Neural progenitor cell (in vitro differentiated cells): ENCODE measurements at regions not wholly inside any gene's neighbourhood (a gene's known extent, or its start where the extent isn't known, plus 50 kb on each side); places are given as distances from the start of the nearest gene placed in this dataset.

Experiments
- EZH2phosphoT487 ChIP-seq: fragments of 200-600 bp; sonication (generic); IDR thresholded peaks from 2 replicates; pipeline ENCODE4 v1.6.1; 2017; ENCODE audit warnings: antibody characterized with exemption
- TF ChIP-seq, protein P1 (sequence below): fragments of 200-600 bp; sonication (generic); IDR thresholded peaks from 2 replicates; pipeline ENCODE4 v1.5.1; 2017; ENCODE audit warnings: antibody characterized with exemption, mild to moderate bottlenecking

DNA sequence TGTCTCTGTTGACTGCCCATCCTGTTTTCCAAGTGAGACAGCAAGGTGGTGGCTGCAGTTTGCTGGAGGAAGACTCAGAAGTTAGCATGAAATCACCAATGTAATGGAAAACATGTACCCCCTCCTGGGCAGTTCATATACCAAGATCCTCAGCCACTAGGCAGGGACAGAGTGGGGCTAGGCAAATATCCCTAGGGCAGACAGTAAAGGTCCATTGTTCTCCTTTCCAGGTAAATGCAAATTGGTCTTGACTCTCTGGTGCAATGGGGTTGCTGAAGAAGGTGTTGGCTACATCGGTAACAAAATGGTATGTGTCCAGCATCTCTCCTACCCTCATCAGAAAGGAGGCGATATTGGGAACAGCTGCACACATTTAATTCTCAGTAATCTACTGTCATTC lies 233.6 kb upstream of the SOX4 start:
- TF ChIP-seq, protein P1, sequence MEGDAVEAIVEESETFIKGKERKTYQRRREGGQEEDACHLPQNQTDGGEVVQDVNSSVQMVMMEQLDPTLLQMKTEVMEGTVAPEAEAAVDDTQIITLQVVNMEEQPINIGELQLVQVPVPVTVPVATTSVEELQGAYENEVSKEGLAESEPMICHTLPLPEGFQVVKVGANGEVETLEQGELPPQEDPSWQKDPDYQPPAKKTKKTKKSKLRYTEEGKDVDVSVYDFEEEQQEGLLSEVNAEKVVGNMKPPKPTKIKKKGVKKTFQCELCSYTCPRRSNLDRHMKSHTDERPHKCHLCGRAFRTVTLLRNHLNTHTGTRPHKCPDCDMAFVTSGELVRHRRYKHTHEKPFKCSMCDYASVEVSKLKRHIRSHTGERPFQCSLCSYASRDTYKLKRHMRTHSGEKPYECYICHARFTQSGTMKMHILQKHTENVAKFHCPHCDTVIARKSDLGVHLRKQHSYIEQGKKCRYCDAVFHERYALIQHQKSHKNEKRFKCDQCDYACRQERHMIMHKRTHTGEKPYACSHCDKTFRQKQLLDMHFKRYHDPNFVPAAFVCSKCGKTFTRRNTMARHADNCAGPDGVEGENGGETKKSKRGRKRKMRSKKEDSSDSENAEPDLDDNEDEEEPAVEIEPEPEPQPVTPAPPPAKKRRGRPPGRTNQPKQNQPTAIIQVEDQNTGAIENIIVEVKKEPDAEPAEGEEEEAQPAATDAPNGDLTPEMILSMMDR, result no peak
- TF ChIP-seq EZH2phosphoT487, result no peak
